Progenitor cell of endocrine pancreas (in vitro differentiated cells): ENCODE measurements at regions not wholly inside any gene's neighbourhood (a gene's known extent, or its start where the extent isn't known, plus 50 kb on each side); places are given as distances from the start of the nearest gene placed in this dataset.

Source experiments
- DNase-seq: peaks from one replicate; pipeline ENCODE4 v3.0.0; 2021; ENCODE audit warnings: low spot score; ENCODE audit not compliant: unreplicated experiment
- H3K27ac Mint-ChIP-seq: 2 replicates; pipeline ENCODE4 v1.8.0; 2021; ENCODE audit warnings: mild to moderate bottlenecking, moderate library complexity, mixed read lengths
- H3K27me3 Mint-ChIP-seq: 2 replicates; pipeline ENCODE4 v1.8.0; 2021; ENCODE audit warnings: mixed read lengths
- H3K36me3 Mint-ChIP-seq: 2 replicates; pipeline ENCODE4 v1.8.0; 2022; ENCODE audit warnings: mixed read lengths; ENCODE audit not compliant: insufficient read depth
- H3K4me1 Mint-ChIP-seq: 2 replicates; pipeline ENCODE4 v1.8.0; 2021; ENCODE audit warnings: low read depth, mixed read lengths
- H3K4me3 Mint-ChIP-seq: 2 replicates; pipeline ENCODE4 v1.8.0; 2021; ENCODE audit warnings: low read depth, mild to moderate bottlenecking, moderate library complexity, mixed read lengths
- H3K9me3 Mint-ChIP-seq: 2 replicates; pipeline ENCODE4 v1.8.0; 2021; ENCODE audit warnings: low read depth, mixed read lengths
- CTCF ChIP-seq: fragments of 200-600 bp; sonication (generic); IDR thresholded peaks from one replicate; pipeline ENCODE4 v1.5.0; 2021; ENCODE audit warnings: antibody characterized with exemption, mild to moderate bottlenecking; ENCODE audit not compliant: unreplicated experiment

- H3K27ac Mint-ChIP-seq = no peak overlapping the region
Observed at GRCh38 chr1:173118404-173118803, 67.7 kb upstream of the TNFSF18 start.

GRCh38 chr1:173117761-173118160, 67.0 kb upstream of the TNFSF18 start:
- no peak overlapping the region for H3K27ac Mint-ChIP-seq
- no peak for TF ChIP-seq CTCF
- peaks cover 8% of the 10 kb centered on the region for H3K4me1 Mint-ChIP-seq
- H3K36me3 Mint-ChIP-seq = no peaks in the 10 kb centered on the region
- H3K4me3 Mint-ChIP-seq = no peak overlapping the region
- no peaks in the 10 kb centered on the region for H3K9me3 Mint-ChIP-seq
- no peaks in the 10 kb centered on the region for H3K27me3 Mint-ChIP-seq
- DNase-seq = no peak

More at GRCh38 chr1:173118404-173118803, 67.7 kb upstream of the TNFSF18 start:
- no peak for DNase-seq
- H3K9me3 Mint-ChIP-seq = no peaks in the 10 kb centered on the region
- peaks cover 12% of the 10 kb centered on the region for H3K4me1 Mint-ChIP-seq
- no peaks in the 10 kb centered on the region for H3K27me3 Mint-ChIP-seq
- no peak for TF ChIP-seq CTCF
- no peak overlapping the region for H3K4me3 Mint-ChIP-seq
- H3K36me3 Mint-ChIP-seq = no peaks in the 10 kb centered on the region

- DNase-seq = no peak
- no peaks in the 10 kb centered on the region for H3K27me3 Mint-ChIP-seq
- no peaks in the 10 kb centered on the region for H3K9me3 Mint-ChIP-seq
- no peak overlapping the region for H3K4me3 Mint-ChIP-seq
- H3K36me3 Mint-ChIP-seq = no peaks in the 10 kb centered on the region
- no peak for TF ChIP-seq CTCF
- H3K4me1 Mint-ChIP-seq = peaks cover 3% of the 10 kb centered on the region
- H3K27ac Mint-ChIP-seq = no peak overlapping the region
Observed at GRCh38 chr1:173117108-173117633, 66.4 kb upstream of the TNFSF18 start.

- H3K36me3 Mint-ChIP-seq = peaks cover 6% of the 10 kb centered on the region
- H3K27ac Mint-ChIP-seq = no peak overlapping the region
- H3K4me3 Mint-ChIP-seq = no peak overlapping the region
- no peak for TF ChIP-seq CTCF
- H3K9me3 Mint-ChIP-seq = peaks cover 5% of the 10 kb centered on the region
- DNase-seq = no peak
- peaks cover 3% of the 10 kb centered on the region for H3K4me1 Mint-ChIP-seq
- no peaks in the 10 kb centered on the region for H3K27me3 Mint-ChIP-seq
Observed at GRCh38 chr1:173114346-173114745, 63.6 kb upstream of the TNFSF18 start.

- no peak overlapping the region for H3K27ac Mint-ChIP-seq
- DNase-seq = no peak
- no peak overlapping the region for H3K4me3 Mint-ChIP-seq
- peaks cover 6% of the 10 kb centered on the region for H3K36me3 Mint-ChIP-seq
- no peaks in the 10 kb centered on the region for H3K27me3 Mint-ChIP-seq
- H3K4me1 Mint-ChIP-seq = peaks cover 3% of the 10 kb centered on the region
- TF ChIP-seq CTCF = no peak
- peaks cover 6% of the 10 kb centered on the region for H3K9me3 Mint-ChIP-seq
Observed at GRCh38 chr1:173113015-173113741, 62.4 kb upstream of the TNFSF18 start.
